OCI-LY3 (cell line): ENCODE measurements at regions not wholly inside any gene's neighbourhood (a gene's known extent, or its start where the extent isn't known, plus 50 kb on each side); places are given as distances from the start of the nearest gene placed in this dataset.

Experiments
- H2AFZ ChIP-seq: fragments of 200-600, 300-600 bp; shearing (Covaris generic); 2 replicates; pipeline ENCODE4 v1.6.0; 2014; ENCODE audit warnings: antibody characterized with exemption, low read depth, low read length
- H3K27ac ChIP-seq: fragments of 200-600, 300-600 bp; sonication (generic); 2 replicates; pipeline ENCODE4 v1.5.1; 2014; ENCODE audit warnings: mild to moderate bottlenecking, low read length, moderate library complexity, mixed read lengths
- H3K27me3 ChIP-seq: fragments of 200-600, 300-600 bp; sonication (generic); 2 replicates; pipeline ENCODE4 v1.6.1; 2014; ENCODE audit warnings: low read depth, low read length, mixed read lengths
- H3K36me3 ChIP-seq: fragments of 200-600, 300-600 bp; sonication (generic); replicated peaks from 2 replicates; pipeline ENCODE3; 2014; ENCODE audit warnings: low read depth, low read length, mixed read lengths
- H3K4me1 ChIP-seq: fragments of 300-600, 200-600 bp; sonication (generic); 2 replicates; pipeline ENCODE4 v1.6.1; 2014; ENCODE audit warnings: low read length, mixed read lengths
- H3K4me2 ChIP-seq: fragments of 200-600, 300-600 bp; sonication (generic); 2 replicates; pipeline ENCODE4 v1.6.1; 2014; ENCODE audit warnings: low read length, mixed read lengths
- H3K4me3 ChIP-seq: fragments of 300-600, 200-600 bp; sonication (generic); 2 replicates; pipeline ENCODE4 v1.5.1; 2014; ENCODE audit warnings: antibody characterized with exemption, mild to moderate bottlenecking, low read length, moderate library complexity
- H3K79me2 ChIP-seq: fragments of 300-600, 200-600 bp; shearing (Covaris generic); 2 replicates; pipeline ENCODE4 v1.6.1; 2014; ENCODE audit warnings: mild to moderate bottlenecking, low read length, mixed read lengths
- H3K9ac ChIP-seq: fragments of 300-600, 200-600 bp; shearing (Covaris generic); 2 replicates; pipeline ENCODE4 v1.6.0; 2014; ENCODE audit warnings: mild to moderate bottlenecking, low read length, moderate library complexity
- H3K9me3 ChIP-seq: fragments of 200-600, 300-600 bp; shearing (Covaris generic); 2 replicates; pipeline ENCODE4 v1.6.1; 2014; ENCODE audit warnings: low read length, mixed read lengths; ENCODE audit not compliant: insufficient read depth
- H4K20me1 ChIP-seq: fragments of 200-600, 300-600 bp; sonication (generic); 2 replicates; pipeline ENCODE4 v1.6.1; 2016; ENCODE audit warnings: low read length, mixed read lengths; ENCODE audit not compliant: insufficient read depth
- CTCF ChIP-seq: fragments of 200-600, 300-600 bp; sonication (generic); IDR thresholded peaks from 2 replicates; pipeline ENCODE4 v1.5.1; 2014; ENCODE audit warnings: antibody characterized with exemption, low read length, low read depth
- EZH2phosphoT487 ChIP-seq: fragments of 200-600 bp; shearing (Covaris generic); IDR thresholded peaks from 2 replicates; pipeline ENCODE4 v1.6.1; 2018; ENCODE audit warnings: antibody characterized with exemption, mixed run types, low read depth

- TF ChIP-seq EZH2phosphoT487, result no peak
- Histone ChIP-seq H3K27me3 (no peaks in the 10 kb centered on the region), H3K4me2 (no peak overlapping the region), H3K4me1 (no peaks in the 10 kb centered on the region), H3K9me3 (no peaks in the 10 kb centered on the region), H3K4me3 (no peak overlapping the region), H3K9ac (no peak overlapping the region), H3K36me3 (no peaks in the 10 kb centered on the region), H3K79me2 (no peaks in the 10 kb centered on the region), H4K20me1 (no peaks in the 10 kb centered on the region), H2AFZ (no peak overlapping the region), H3K27ac (no peak overlapping the region)
These were observed 476.2 kb downstream of the TSHZ3 start for GRCh38 chr19:30873003-30873402.

GRCh38 chr19:30871979-30872378, 477.3 kb downstream of the TSHZ3 start:
- Histone ChIP-seq H3K4me1 (no peaks in the 10 kb centered on the region), H3K79me2 (no peaks in the 10 kb centered on the region), H3K27me3 (no peaks in the 10 kb centered on the region), H3K36me3 (no peaks in the 10 kb centered on the region), H3K27ac (no peak overlapping the region), H3K9ac (no peak overlapping the region), H3K9me3 (no peaks in the 10 kb centered on the region), H3K4me3 (no peak overlapping the region), H2AFZ (no peak overlapping the region), H3K4me2 (no peak overlapping the region), H4K20me1 (no peaks in the 10 kb centered on the region)
- no peak for TF ChIP-seq EZH2phosphoT487
- no peak for TF ChIP-seq CTCF

- H3K27me3 ChIP-seq, result no peaks in the 10 kb centered on the region
- H3K79me2 ChIP-seq, result no peaks in the 10 kb centered on the region
- H3K36me3 ChIP-seq, result no peaks in the 10 kb centered on the region
- no peak overlapping the region for H3K9ac ChIP-seq
- no peak overlapping the region for H3K4me3 ChIP-seq
- H3K4me2 ChIP-seq, result no peak overlapping the region
- H4K20me1 ChIP-seq, result no peaks in the 10 kb centered on the region
- H3K9me3 ChIP-seq, result no peaks in the 10 kb centered on the region
- TF ChIP-seq EZH2phosphoT487 (no peak), CTCF (no peak)
- no peak overlapping the region for H3K27ac ChIP-seq
- no peaks in the 10 kb centered on the region for H3K4me1 ChIP-seq
- no peak overlapping the region for H2AFZ ChIP-seq
These were observed 478.4 kb downstream of the TSHZ3 start for GRCh38 chr19:30870876-30871275.

- H3K27me3 ChIP-seq, result no peaks in the 10 kb centered on the region
- H3K9ac ChIP-seq, result no peak overlapping the region
- no peaks in the 10 kb centered on the region for H3K9me3 ChIP-seq
- no peak overlapping the region for H3K4me3 ChIP-seq
- no peak overlapping the region for H3K4me2 ChIP-seq
- no peaks in the 10 kb centered on the region for H3K36me3 ChIP-seq
- H4K20me1 ChIP-seq, result no peaks in the 10 kb centered on the region
- TF ChIP-seq CTCF (no peak), EZH2phosphoT487 (no peak)
- H3K79me2 ChIP-seq, result no peaks in the 10 kb centered on the region
- no peaks in the 10 kb centered on the region for H3K4me1 ChIP-seq
- no peak overlapping the region for H3K27ac ChIP-seq
- no peak overlapping the region for H2AFZ ChIP-seq
These were observed 483.7 kb downstream of the TSHZ3 start for GRCh38 chr19:30865511-30865910.
